ENCODE measurements at regions not wholly inside any gene's neighbourhood (a gene's known extent, or its start where the extent isn't known, plus 50 kb on each side); places are given as distances from the start of the nearest gene placed in this dataset.
"Not testable (repeated sequence)": the region's sequence is repeated elsewhere in the genome, so short reads cannot be mapped to it uniquely, and the experiment has no call there.

- no peak for DNase-seq
These were observed 728.8 kb downstream of the NR2F1-AS1 start for GRCh38 chr5:92852219-92852618.

DNA sequence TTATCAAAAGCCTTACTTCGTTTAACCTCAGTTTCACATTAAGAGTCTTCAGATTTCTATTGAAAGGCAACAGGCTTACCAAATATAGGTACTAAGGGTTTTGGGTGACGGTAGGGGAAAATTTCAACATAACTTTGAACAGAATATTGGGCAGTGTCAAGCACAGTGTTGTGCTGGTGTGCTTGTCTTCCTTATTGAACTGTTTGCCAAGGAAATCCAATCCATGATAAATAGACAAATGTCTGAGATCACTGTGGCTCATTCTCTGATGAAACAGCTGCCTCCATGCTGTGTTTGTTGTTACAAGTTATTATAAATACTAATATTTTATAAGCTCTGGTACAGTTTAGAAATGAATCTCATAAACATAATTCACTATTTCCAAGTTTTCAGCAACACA, 730.1 kb downstream of the NR2F1-AS1 start:
- DNase-seq, result no peak

DNA sequence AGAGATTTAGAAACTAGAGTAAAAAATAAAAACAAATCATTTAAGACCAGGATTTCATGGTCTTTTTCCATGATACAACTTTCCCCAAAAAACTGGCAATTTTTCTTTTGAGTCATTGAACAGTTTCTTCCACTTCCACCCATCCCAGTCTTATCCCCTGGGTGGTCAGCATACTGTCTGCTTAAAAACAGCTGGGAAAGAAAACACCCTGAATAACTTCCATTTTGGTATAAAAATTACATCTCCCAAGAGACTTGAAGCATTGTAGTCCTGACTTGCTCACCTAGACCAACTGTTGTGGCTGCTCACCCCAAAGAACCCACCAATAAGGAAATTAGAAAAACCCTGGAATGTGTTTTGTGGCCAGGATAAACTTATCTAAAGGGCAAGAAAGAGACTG, 731.3 kb downstream of the NR2F1-AS1 start:
- no peak for DNase-seq

DNA sequence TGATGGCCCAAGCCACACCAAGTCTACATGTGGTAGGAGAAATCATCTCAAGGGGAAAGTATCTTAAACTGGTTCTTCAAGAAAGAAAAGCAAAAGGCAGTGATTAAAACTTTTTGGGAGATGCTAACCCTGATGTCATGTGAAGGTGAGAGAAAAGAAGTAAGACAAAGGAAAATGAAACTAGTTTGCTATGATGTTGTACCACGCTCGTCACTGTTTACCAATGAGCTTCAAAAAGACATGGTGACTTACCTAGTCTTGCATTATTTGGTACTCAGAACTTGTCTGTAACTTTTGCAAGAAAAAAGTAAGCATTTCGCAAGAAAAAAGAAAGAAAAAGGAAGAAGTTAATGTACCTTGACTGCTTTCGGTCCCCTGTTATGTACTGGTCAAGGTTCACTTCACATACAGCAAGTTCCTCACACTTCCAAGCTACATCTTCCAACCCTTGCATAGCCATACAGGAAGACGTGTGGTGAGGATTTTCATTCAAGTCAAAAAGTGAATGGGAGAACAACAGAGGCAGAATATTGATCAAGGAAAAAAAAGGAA, 739.3 kb downstream of the NR2F1-AS1 start:
- no peak for DNase-seq

DNA sequence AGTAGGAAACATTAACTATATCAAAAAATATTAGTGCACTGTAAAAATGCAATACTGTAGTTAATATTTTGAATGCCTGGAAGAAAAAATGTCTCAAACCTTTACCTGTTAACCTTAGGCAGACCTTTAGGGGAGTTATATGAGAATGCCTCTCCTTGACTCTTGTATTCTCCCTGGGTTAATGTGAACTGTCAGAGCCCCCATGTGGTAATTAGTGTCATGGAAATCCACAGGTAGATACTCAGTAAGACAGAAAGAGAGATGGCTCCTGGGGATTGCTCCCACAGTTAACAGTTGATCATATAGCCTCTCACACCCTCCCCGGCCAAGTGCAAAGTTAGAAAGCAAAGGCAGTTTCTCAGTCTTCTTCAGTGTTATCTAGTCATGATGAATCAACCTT, 742.8 kb downstream of the NR2F1-AS1 start:
- no peak for DNase-seq

GRCh38 chr5:92836855-92837755, 743.9 kb downstream of the NR2F1-AS1 start:
- DNase-seq, result no peak

GRCh38 chr5:92835712-92836111, 745.3 kb downstream of the NR2F1-AS1 start:
- DNase-seq, result no peak

DNA sequence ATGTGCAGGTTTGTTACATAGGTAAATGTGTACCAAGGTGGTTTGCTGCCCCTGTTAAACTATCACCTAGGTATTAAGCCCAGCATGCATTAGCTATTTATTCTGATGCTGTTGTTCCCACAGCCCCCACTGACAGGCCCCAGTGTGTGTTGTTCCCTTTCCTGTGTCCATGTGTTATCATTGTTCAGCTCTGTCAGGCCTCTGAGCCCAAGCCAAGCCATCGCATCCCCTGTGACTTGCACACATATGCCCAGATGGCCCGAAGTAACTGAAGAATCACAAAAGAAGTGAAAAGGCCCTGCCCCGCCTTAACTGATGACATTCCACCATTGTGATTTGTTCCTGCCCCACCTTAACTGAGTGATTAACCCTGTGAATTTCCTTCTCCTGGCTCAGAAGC, 757.5 kb downstream of the NR2F1-AS1 start:
- not testable (repeated sequence) for DNase-seq

DNA sequence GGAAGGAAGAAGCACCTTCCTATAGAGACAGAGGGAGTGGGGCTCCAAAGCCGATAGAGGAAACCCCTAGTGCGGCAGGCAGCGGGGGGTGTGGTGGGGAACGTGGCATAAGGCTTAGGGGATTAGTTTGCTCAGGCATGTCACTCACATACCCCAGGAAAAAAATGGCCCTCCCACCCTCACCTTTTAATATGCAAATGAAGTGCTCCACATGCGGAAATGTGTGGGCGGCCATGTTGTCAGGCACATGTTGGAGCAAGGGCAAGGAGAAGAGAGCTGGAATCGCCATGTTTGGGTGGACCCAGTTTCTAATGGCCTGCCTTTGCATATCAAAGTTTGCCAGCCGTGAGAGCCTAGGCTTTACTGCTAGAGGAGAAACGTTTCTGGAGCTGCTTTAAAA, 758.8 kb downstream of the NR2F1-AS1 start:
- DNase-seq, result no peak

GRCh38 chr5:92809855-92810465, 771.1 kb downstream of the NR2F1-AS1 start:
- no peak for DNase-seq

DNA sequence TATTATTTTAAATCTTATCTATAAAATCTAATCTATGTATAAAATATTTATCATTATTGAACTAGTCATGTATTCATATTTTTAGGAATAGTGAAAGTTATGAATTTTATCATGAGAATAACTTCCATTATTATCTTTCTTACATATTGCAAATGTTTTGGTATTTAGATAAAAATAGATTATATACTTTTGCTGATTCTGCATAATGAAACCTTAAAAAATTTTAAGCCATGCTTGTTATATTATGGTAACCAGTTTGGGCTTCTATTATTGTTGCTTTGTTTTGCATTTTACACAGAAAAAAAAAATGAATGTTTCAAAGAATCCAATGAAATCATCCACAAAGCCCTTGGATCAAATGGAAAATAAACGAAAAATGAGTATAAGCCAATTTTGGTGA, 772.5 kb downstream of the NR2F1-AS1 start:
- DNase-seq, result no peak

GRCh38 chr5:92807085-92807484, 773.9 kb downstream of the NR2F1-AS1 start:
- no peak for DNase-seq

- no peak for DNase-seq
These were observed 775.6 kb downstream of the NR2F1-AS1 start for GRCh38 chr5:92805446-92805845.

DNA sequence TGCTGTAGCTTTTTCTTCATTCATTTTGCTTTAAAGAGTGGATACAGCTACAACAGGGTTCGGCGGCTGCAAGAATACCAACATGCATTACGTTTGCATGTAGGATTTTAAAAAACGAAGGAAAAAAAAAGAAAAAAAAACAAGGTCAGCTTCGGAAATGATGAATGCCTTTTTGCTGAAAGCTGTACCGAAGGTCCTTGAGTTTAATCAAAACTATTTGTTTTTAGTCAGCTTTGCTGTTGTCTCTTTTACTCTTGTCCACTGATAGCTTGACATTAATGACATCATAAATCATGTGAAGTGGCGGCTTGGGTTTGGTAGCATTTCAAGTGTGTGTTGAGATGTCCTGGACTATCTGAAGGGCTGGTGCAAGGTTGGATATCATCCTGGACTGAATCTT, 779.1 kb downstream of the NR2F1-AS1 start:
- DNase-seq, result no peak

- DNase-seq, result no peak
These were observed 780.7 kb downstream of the NR2F1-AS1 start for GRCh38 chr5:92800365-92800764.

DNA sequence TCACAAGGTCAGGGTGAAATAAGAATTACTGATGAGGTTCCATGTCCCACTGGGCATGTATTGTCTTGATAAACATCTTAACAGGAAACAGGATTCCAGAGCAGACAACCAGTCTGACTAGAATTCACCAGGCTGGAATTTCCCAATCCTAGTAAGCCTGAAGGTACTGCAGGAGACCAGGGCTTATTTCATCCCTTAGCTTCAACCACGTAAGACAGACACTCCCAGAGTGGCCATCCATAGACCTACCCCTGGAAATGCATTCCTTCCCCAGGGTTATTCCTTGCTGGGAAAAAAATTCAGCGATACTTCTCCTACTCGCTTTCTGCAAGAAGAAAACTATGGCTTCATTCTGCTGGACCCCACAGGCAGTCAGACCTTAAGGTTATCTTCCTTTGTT, 785.4 kb downstream of the NR2F1-AS1 start:
- DNase-seq, result no peak

DNA sequence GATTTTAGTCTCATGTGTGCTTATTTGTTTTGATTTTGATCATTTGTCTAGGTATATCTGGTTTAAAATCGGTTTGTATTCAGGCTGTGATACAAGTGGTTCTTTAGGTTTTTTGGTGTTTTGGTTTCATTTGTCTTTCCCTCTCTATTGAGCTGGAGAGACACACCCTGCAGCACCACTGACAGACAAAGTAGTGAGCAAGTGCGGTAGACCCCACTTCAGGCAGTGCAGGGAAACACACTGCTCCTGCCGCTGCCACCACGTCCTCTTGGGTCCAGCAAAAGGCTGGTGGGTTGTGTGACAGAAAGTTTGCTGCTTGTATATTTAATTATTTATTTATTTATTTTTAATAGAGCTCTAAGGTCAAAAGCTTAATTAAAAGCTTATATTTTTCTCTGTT, 801.0 kb downstream of the NR2F1-AS1 start:
- DNase-seq, result no peak

GRCh38 chr5:92779536-92779935, 801.5 kb downstream of the NR2F1-AS1 start:
- DNase-seq, result no peak

GRCh38 chr5:92778261-92778660, 802.8 kb downstream of the NR2F1-AS1 start:
- DNase-seq, result no peak

DNA sequence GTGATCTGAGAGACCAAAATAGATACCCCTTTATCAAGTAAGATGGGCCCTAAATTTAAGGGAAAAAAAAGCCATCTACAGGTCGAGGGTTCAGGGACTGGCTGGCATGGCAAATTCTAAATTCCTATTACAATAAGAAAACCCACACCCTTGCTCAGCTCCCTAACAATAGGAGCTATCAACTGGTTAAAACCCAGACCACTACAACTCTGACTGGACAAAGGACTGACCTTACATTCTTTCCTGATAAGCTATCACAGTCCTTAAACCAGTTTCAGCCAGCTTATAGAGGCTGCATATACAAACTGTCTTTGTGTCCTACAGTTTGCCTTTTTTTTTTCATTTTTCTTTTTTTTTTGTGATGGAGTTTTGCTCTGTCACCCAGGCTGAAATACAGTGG, 803.6 kb downstream of the NR2F1-AS1 start:
- DNase-seq, result no peak

- DNase-seq, result no peak
These were observed 805.1 kb downstream of the NR2F1-AS1 start for GRCh38 chr5:92775711-92776615.

GRCh38 chr5:92769978-92770377, 811.0 kb downstream of the NR2F1-AS1 start:
- DNase-seq, result no peak

DNA sequence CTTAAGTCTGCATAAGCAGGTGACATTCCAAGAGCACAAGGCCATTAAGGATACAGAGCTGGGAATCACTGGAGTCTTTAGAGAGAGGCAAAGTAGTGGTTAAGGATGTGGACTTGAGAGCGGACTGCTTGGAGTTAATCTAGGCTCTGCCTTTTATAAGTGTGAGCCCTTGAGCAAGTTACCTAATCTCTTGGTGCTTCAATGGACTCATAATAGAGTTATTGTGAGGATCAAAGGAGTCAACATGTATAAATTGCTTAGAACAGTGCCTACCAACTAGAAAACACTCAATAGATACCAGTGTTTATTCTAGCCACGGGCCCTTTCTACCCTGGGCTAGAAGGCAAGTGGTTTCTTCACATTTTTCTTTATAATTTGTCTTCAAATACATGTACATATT, 819.4 kb downstream of the NR2F1-AS1 start:
- no peak for DNase-seq
